GM12874 (cell line): ENCODE measurements at regions not wholly inside any gene's neighbourhood (a gene's known extent, or its start where the extent isn't known, plus 50 kb on each side); places are given as distances from the start of the nearest gene placed in this dataset.

ENCODE experiments used
- CTCF ChIP-seq: IDR thresholded peaks from 2 replicates; pipeline ENCODE4 v1.5.1; 2011; ENCODE audit warnings: low read depth, mild to moderate bottlenecking, control low read depth, low read length, moderate library complexity; ENCODE audit not compliant: insufficient read depth

DNA sequence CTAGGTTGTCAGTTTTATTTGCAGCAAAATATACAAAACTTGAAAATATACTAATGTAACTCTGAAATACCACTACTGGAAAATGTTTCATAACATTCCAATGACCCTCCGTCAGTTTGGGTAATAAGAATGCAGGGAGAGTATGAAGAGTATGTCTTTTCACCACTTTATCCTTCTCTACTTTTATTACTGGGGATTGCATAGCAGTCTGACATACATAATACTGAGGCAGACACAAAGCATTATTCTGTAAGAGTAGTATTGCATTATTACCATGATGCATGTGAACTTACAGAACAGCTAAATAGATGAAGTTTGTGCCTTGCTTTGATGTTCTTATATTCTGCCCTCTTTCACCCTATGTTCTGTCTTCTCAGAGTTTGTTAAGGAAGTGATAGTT is 151.8 kb upstream of the TPK1 start:
- TF ChIP-seq CTCF = no peak

DNA sequence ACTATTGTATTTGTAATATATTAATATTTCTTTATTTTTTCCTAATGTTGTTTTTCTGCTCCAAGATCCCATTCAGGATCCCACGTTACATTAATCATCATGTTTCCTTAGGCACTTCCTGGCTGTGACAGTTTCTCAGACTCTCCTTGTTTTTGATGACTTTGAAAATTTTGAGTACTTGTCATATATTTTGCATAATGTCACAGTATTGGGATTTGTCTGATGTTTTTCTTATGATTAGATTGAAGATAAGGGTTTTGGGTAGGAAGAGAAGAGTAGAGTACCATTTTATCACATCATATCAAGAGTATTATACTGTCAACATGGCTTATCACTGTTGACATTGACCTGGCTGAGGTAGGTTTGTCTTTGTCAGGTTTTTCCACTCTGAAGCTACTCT is 146.3 kb upstream of the TPK1 start:
- TF ChIP-seq CTCF = no peak

GRCh38 chr7:144975882-144976281 is 140.0 kb upstream of the TPK1 start:
- no peak for TF ChIP-seq CTCF

DNA sequence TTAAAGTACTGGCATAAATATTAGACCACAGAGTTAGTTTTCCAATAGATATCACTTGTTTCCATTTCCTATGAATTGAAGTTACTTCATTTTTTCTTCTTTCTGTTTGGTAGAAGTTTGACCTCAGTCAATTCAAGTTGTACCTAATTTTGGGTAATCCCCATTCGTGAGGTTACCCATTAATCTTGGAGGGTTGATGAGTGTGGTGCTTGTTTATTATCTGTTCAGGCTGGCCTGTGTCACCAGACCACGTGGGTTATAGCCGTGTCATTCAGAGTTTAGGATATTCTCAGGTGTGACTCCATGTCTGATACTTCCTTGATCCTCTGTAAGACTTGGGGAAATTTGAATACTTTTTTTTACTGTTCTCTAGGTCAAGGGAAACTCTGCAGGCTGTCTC is 133.9 kb upstream of the TPK1 start:
- no peak for TF ChIP-seq CTCF

DNA sequence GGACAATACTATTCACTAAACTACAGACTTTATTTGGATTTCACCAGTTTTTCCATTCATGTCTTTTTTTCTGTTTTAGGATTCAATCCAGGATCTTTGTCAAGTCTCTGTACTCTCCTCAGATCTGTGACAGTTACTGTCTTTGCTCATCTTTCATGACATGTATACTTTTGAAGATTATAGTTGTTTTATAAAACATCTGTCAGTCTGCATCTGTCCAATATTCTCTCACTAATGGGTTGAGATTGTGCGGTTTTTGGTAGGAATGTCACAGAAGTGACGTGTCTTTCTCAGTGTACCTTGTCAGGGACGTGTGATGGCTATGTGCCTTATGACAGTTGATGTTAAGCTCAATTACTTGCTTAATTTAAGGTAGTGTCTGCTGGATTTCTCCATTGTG is 124.9 kb upstream of the TPK1 start:
- no peak for TF ChIP-seq CTCF

DNA sequence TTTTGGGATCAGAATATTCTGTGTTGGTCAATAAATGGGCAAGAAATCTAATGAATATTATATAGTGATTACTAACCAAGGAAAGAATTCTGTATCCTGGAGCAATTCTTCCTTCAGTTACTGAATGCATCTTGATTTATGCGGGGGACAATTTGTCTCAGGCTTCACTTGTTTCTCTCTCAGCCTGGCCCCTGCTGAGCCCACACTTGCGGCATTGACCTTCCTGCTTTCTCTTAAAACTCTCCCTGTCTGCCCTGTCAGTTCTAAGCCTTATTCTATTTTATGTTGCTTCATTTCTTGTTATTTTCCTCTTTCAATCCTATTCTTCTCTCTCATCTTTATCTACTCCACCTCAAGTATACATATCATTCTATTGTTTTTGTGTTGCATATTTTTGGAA is 122.1 kb upstream of the TPK1 start:
- TF ChIP-seq CTCF = no peak

DNA sequence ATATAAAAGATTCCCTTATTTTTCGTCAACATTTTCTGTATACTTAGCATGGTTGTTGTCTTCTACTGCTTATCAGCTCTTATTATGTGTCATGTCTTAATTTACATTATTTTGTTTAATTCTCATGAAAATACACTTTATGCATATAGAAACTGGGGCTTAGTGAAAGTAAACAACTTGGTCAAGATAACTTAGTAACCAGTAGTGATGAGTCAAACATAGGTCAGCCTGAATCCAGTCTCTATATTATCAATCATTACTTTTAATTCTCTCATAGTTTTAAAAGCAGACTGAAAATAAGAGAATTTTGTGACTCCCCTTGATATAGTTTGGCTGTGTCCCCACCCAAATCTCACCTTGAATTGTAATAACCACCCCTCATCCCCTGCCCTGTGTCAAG is 119.6 kb upstream of the TPK1 start:
- TF ChIP-seq CTCF = no peak

GRCh38 chr7:144941127-144941526 is 105.3 kb upstream of the TPK1 start:
- no peak for TF ChIP-seq CTCF
